GM12878 (cell line): ENCODE measurements at regions not wholly inside any gene's neighbourhood (a gene's known extent, or its start where the extent isn't known, plus 50 kb on each side); places are given as distances from the start of the nearest gene placed in this dataset.

ENCODE experiments used
- ATAC-seq: fragments of 200-7000 bp; cut with Tn5 transposase; 3 replicates; pipeline ENCODE4 v1.9.1; 2020; ENCODE audit warnings: mild to moderate bottlenecking, moderate library complexity
- BruUV-seq: library from RNA; stranded (reverse); fragments of 400-500 nt; replicated peaks from 2 replicates; lab custom pipeline; 2021; lab: Mats Ljungman, UMichigan
- CTCF ChIA-PET: fragments of 300-600 bp; sonication (Branson Sonifier 250); formaldehyde crosslinking; extraction: SDS; loops from one replicate; lab custom pipeline; 2021; ENCODE audit warnings: inconsistent platforms; lab: Yijun Ruan, JAX
- POLR2A ChIA-PET: fragments of 350-600 bp; formaldehyde crosslinking; extraction: SDS; loops from one replicate; lab custom pipeline; 2021; ENCODE audit warnings: inconsistent platforms; lab: Charles Lee
- RAD21 ChIA-PET: fragments of 300-600 bp; sonication (Branson Sonifier 250); formaldehyde crosslinking; loops from one replicate; lab custom pipeline; 2023; ENCODE audit warnings: antibody characterized with exemption; ENCODE audit not compliant: unreplicated experiment; lab: Charles Lee
- SMC1A ChIA-PET: fragments of 300-600 bp; sonication (Branson Sonifier 250); formaldehyde crosslinking; loops from one replicate; lab custom pipeline; 2023; ENCODE audit not compliant: unreplicated experiment, uncharacterized antibody; lab: Charles Lee
- DNase-seq: peaks from one replicate; pipeline ENCODE4 v3.0.0-alpha.2; 2011; ENCODE audit warnings: low read depth, low spot score
- FAIRE-seq: peaks from 3 replicates; lab custom pipeline; 2011; peaks lifted over from hg19 to GRCh38; lab: Jason Lieb, UNC
- H2AFZ ChIP-seq: 2 replicates; pipeline ENCODE4 v1.6.0; 2011; ENCODE audit warnings: low read depth, low read length, control low read depth; ENCODE audit not compliant: control insufficient read depth
- H3K27ac ChIP-seq: 2 replicates; pipeline ENCODE4 v1.5.1; 2011; ENCODE audit warnings: control low read depth; ENCODE audit not compliant: control insufficient read depth, insufficient read depth
- H3K27me3 ChIP-seq, 2 experiments: replicated peaks in 1 of 2; 2 replicates each; pipeline versions ENCODE4 v1.6.0 to v1.6.1; 2011; ENCODE audit warnings: low read length in 1 of 2; ENCODE audit not compliant: control insufficient read depth in 2 of 2, insufficient read depth in 2 of 2
- H3K36me3 ChIP-seq, 2 experiments: 2 replicates each; pipeline ENCODE4 v1.5.1; 2011; ENCODE audit warnings: low read length in 1 of 2; ENCODE audit not compliant: control insufficient read depth in 2 of 2, insufficient read depth in 2 of 2
- H3K4me1 ChIP-seq: 2 replicates; pipeline ENCODE4 v1.6.1; 2011; ENCODE audit warnings: mild to moderate bottlenecking, low read length, moderate library complexity, mixed read lengths; ENCODE audit not compliant: control insufficient read depth, insufficient read depth
- H3K4me2 ChIP-seq: 2 replicates; pipeline ENCODE4 v1.6.0; 2011; ENCODE audit warnings: control low read depth; ENCODE audit not compliant: control insufficient read depth, insufficient read depth
- H3K4me3 ChIP-seq: fragments of 200-600 bp; sonication (generic); 2 replicates; pipeline ENCODE4 v1.5.1; 2016
- H3K79me2 ChIP-seq: 2 replicates; pipeline ENCODE4 v1.6.0; 2011; ENCODE audit warnings: low read length; ENCODE audit not compliant: control insufficient read depth, insufficient read depth
- H3K9ac ChIP-seq: 2 replicates; pipeline ENCODE4 v1.8.0; 2011; ENCODE audit warnings: low read length, control low read depth, mixed read lengths; ENCODE audit not compliant: control insufficient read depth, insufficient read depth
- H3K9me3 ChIP-seq: replicated peaks from 3 replicates; pipeline ENCODE4 v1.5.1; 2011; ENCODE audit warnings: mild to moderate bottlenecking, low read length; ENCODE audit not compliant: control insufficient read depth, insufficient read depth
- H4K20me1 ChIP-seq: 2 replicates; pipeline ENCODE4 v1.6.0; 2011; ENCODE audit not compliant: control insufficient read depth, insufficient read depth
- BCLAF1 ChIP-seq: fragments of 450-650 bp; IDR thresholded peaks from 2 replicates; pipeline ENCODE4 v1.6.1; 2017; ENCODE audit warnings: antibody characterized with exemption, mild to moderate bottlenecking, moderate library complexity
- BMI1 ChIP-seq: fragments of 450-650 bp; IDR thresholded peaks from 2 replicates; pipeline ENCODE4 v1.6.1; 2016; ENCODE audit warnings: mild to moderate bottlenecking, moderate library complexity, borderline replicate concordance
- FOXK2 ChIP-seq: fragments of 450-650 bp; IDR thresholded peaks from 2 replicates; pipeline ENCODE4 v1.6.1; 2017; ENCODE audit warnings: mild to moderate bottlenecking, moderate library complexity
- HDAC2 ChIP-seq: fragments of 200-600 bp; sonication (generic); IDR thresholded peaks from 2 replicates; pipeline ENCODE4 v1.6.1; 2017
- IKZF2 ChIP-seq, 2 experiments: fragments of 450-650 bp; IDR thresholded peaks; 2 replicates each; pipeline ENCODE4 v1.6.1; 2017; ENCODE audit warnings: mild to moderate bottlenecking in 2 of 2, moderate library complexity in 2 of 2
- NFYB ChIP-seq: IDR thresholded peaks from 2 replicates; pipeline ENCODE4 v1.6.1; 2011; ENCODE audit warnings: low read depth, mild to moderate bottlenecking, low read length, improper control_type of control experiment, moderate library complexity; ENCODE audit not compliant: insufficient read depth
- NR2C1 ChIP-seq: fragments of 450-650 bp; IDR thresholded peaks from 2 replicates; pipeline ENCODE4 v1.6.1; 2017; ENCODE audit warnings: antibody characterized with exemption, mild to moderate bottlenecking, moderate library complexity
- PML ChIP-seq: IDR thresholded peaks from 2 replicates; pipeline ENCODE4 v1.6.1; 2012; ENCODE audit warnings: low read length, inconsistent platforms
- POLR2AphosphoS5 ChIP-seq: IDR thresholded peaks from 2 replicates; pipeline ENCODE4 v1.6.1; 2011; ENCODE audit warnings: mild to moderate bottlenecking, low read length, inconsistent platforms
- RB1 ChIP-seq: fragments of 450-650 bp; formaldehyde crosslinking; IDR thresholded peaks from 2 replicates; pipeline ENCODE4 v1.6.1; 2017; ENCODE audit warnings: mild to moderate bottlenecking, borderline replicate concordance
- SMAD1 ChIP-seq: fragments of 450-650 bp; IDR thresholded peaks from 2 replicates; pipeline ENCODE4 v1.6.1; 2018; ENCODE audit warnings: mild to moderate bottlenecking, low read depth; ENCODE audit not compliant: partially characterized antibody
- WGBS: methylation state at CpG from one replicate; pipeline ENCODE4 v1.1.6; 2016; ENCODE audit warnings: low lambda C conversion rate; ENCODE audit not compliant: insufficient replicate concordance, insufficient coverage; ENCODE audit errors: missing lambda C conversion rate; 5-methylcytosine and 5-hydroxymethylcytosine counted together
- in situ Hi-C: fragments of 300-500 bp; cut with MboI; formaldehyde crosslinking; loops from 9 replicates; pipeline ENCODE4 v1.14.3; 2018; ENCODE audit warnings: mixed read lengths
- intact Hi-C: fragments of 100-400 bp; cut with micrococcal nuclease; formaldehyde crosslinking; loops from one replicate; pipeline ENCODE4 v1.14.2; 2022; ENCODE audit not compliant: unreplicated experiment
- TF ChIP-seq, protein P1 (sequence below): fragments of 450-650 bp; formaldehyde crosslinking; IDR thresholded peaks from 2 replicates; pipeline ENCODE4 v1.4.0; 2020; ENCODE audit warnings: mild to moderate bottlenecking, moderate library complexity
- TF ChIP-seq, protein P2 (sequence below): IDR thresholded peaks from 2 replicates; pipeline ENCODE4 v1.6.1; 2012; ENCODE audit warnings: low read depth, low read length, improper control_type of control experiment
- TF ChIP-seq, protein P3 (sequence below): fragments of 450-650 bp; IDR thresholded peaks from 2 replicates; pipeline ENCODE4 v1.6.1; 2017; ENCODE audit warnings: mild to moderate bottlenecking

- no peak for ATAC-seq
- Histone ChIP-seq H3K9ac (no peak overlapping the region), H3K9me3 (no peaks in the 10 kb centered on the region; the same call in 2 of the 3 replicates), H3K27ac (no peak overlapping the region), H3K4me3 (no peak overlapping the region), H3K4me2 (no peak overlapping the region), H2AFZ (no peak overlapping the region), H3K4me1 (no peaks in the 10 kb centered on the region), H3K36me3 (no peaks in the 10 kb centered on the region), H3K27me3 (no peaks in the 10 kb centered on the region), H3K79me2 (no peaks in the 10 kb centered on the region), H4K20me1 (no peaks in the 10 kb centered on the region)
- intact Hi-C loops = no loop called here
- in situ Hi-C loops = no loop called here
- no peak for FAIRE-seq
- CTCF ChIA-PET = interaction anchor here (0.8 kb wide), 1 partner anchor 34 kb away, joined by 3 read pairs; no protein-coding TSS in a partner anchor
- POLR2A ChIA-PET = no interaction called here
- no TSS peak for BruUV-seq
- RAD21 ChIA-PET = no interaction called here
- 19% methylated on average over 7 of the region's 7 CpGs for WGBS
- DNase-seq = no peak
- TF ChIP-seq FOXK2 (no peak), SMAD1 (no peak), BCLAF1 (no peak), BMI1 (no peak), HDAC2 (no peak), POLR2AphosphoS5 (no peak), PML (no peak), IKZF2 (IDR thresholded peaks at IDR 0.05) (no peak), NR2C1 (no peak), NFYB (no peak), RB1 (no peak)
- TF ChIP-seq, protein P1, sequence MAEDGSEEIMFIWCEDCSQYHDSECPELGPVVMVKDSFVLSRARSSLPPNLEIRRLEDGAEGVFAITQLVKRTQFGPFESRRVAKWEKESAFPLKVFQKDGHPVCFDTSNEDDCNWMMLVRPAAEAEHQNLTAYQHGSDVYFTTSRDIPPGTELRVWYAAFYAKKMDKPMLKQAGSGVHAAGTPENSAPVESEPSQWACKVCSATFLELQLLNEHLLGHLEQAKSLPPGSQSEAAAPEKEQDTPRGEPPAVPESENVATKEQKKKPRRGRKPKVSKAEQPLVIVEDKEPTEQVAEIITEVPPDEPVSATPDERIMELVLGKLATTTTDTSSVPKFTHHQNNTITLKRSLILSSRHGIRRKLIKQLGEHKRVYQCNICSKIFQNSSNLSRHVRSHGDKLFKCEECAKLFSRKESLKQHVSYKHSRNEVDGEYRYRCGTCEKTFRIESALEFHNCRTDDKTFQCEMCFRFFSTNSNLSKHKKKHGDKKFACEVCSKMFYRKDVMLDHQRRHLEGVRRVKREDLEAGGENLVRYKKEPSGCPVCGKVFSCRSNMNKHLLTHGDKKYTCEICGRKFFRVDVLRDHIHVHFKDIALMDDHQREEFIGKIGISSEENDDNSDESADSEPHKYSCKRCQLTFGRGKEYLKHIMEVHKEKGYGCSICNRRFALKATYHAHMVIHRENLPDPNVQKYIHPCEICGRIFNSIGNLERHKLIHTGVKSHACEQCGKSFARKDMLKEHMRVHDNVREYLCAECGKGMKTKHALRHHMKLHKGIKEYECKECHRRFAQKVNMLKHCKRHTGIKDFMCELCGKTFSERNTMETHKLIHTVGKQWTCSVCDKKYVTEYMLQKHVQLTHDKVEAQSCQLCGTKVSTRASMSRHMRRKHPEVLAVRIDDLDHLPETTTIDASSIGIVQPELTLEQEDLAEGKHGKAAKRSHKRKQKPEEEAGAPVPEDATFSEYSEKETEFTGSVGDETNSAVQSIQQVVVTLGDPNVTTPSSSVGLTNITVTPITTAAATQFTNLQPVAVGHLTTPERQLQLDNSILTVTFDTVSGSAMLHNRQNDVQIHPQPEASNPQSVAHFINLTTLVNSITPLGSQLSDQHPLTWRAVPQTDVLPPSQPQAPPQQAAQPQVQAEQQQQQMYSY = no peak
- TF ChIP-seq, protein P2, sequence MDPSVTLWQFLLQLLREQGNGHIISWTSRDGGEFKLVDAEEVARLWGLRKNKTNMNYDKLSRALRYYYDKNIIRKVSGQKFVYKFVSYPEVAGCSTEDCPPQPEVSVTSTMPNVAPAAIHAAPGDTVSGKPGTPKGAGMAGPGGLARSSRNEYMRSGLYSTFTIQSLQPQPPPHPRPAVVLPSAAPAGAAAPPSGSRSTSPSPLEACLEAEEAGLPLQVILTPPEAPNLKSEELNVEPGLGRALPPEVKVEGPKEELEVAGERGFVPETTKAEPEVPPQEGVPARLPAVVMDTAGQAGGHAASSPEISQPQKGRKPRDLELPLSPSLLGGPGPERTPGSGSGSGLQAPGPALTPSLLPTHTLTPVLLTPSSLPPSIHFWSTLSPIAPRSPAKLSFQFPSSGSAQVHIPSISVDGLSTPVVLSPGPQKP = no peak
- TF ChIP-seq, protein P3, sequence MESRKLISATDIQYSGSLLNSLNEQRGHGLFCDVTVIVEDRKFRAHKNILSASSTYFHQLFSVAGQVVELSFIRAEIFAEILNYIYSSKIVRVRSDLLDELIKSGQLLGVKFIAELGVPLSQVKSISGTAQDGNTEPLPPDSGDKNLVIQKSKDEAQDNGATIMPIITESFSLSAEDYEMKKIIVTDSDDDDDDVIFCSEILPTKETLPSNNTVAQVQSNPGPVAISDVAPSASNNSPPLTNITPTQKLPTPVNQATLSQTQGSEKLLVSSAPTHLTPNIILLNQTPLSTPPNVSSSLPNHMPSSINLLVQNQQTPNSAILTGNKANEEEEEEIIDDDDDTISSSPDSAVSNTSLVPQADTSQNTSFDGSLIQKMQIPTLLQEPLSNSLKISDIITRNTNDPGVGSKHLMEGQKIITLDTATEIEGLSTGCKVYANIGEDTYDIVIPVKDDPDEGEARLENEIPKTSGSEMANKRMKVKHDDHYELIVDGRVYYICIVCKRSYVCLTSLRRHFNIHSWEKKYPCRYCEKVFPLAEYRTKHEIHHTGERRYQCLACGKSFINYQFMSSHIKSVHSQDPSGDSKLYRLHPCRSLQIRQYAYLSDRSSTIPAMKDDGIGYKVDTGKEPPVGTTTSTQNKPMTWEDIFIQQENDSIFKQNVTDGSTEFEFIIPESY = no peak
- SMC1A ChIA-PET = interaction anchor here (0.5 to 1.3 kb wide), 2 partner anchors 9 to 89 kb away, joined by 3 read pairs; no protein-coding TSS in a partner anchor
Observed at GRCh38 chr1:14482784-14483450, 115.6 kb upstream of the KAZN start.
